T-helper 2 cell (primary cell): ENCODE measurements at regions not wholly inside any gene's neighbourhood (a gene's known extent, or its start where the extent isn't known, plus 50 kb on each side); places are given as distances from the start of the nearest gene placed in this dataset.

ENCODE experiments used
- DNase-seq, 5 experiments: peaks; one replicate each; pipeline versions ENCODE4 v3.0.0 to v3.0.0-alpha.2; 2012 to 2022

DNA sequence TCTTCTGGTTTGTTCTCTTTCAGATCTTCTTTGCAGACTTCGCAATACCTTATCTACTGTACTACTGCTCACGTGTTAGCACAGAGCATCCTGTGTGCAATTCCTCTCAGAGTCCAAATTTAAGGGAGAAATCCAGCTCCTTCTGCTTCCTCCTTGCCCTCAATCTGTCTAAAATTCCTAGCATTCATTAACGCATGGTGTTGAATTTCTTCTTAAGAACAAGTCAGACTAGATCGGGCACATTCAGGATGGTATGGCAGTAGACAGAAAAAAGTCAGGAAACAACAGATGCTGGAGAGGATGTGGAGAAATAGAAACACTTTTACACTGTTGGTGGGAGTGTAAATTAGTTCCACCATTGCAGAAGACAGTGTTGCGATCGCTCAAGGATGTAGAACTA, 206.1 kb upstream of the CDH7 start:
- no peak for DNase-seq

- DNase-seq: no peak
These were observed 222.8 kb upstream of the CDH7 start for GRCh38 chr18:65527879-65528633.

- DNase-seq: no peak
These were observed 224.7 kb upstream of the CDH7 start for GRCh38 chr18:65526099-65526498.

GRCh38 chr18:65523461-65523860, 227.4 kb upstream of the CDH7 start:
- no peak for DNase-seq

DNA sequence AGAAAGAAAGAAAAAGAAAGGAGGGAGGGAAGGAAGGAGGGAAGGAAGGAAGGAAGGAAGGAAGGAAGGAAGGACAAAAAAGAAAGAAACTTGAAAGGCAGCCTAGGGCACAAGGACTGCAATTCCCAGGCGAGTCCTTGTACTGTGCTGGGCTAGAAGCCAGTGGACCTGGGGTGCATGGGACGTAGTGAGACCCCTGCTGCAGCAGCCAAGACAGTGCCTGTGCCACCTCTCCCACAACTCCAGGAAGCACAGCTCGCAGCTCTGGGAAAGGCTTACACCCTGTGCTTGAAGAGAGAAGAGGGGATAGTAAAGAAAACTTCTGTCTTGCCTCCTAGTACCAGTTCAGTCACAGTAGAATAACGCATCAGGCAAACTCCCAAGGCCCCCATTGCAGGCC, 227.9 kb upstream of the CDH7 start:
- no peak for DNase-seq

- DNase-seq: no peak
These were observed 234.6 kb upstream of the CDH7 start for GRCh38 chr18:65516209-65516608.

DNA sequence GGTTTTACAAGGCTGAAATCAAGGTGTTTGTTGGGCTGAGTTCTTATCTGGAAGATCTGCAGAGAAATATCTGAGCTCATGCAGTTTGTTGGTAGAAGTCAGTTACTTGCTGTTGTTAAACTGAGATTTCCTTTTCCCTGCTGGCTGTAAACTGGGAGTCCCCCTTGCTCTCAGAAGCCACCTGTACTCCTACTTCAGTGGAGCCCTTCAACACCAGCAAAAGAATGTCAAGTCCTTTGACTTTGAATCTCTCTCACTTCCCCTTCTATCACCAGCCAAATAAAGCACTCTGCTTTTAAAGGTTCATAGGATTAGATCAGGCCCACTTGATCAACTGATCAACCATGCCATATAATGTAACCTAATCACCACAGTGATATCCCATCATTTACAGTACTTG, 252.2 kb upstream of the CDH7 start:
- DNase-seq: no peak

DNA sequence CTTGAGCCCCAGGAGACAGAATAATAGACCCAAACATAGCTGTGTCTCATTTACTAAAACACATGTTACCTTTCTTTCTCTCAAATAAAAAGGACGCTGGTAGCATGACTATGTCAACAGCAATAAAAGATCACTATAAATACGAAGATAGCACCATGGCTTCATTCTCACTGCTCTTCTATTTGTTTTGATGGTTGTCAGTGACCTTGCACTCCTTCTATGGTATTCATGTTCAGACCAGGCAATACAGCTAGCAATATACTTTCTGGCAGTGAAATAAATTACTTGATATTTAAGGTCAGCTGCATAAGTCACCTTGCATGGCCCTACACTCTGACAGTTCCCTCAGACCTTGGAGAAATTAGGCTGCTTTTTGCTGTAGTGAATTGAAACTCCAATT, 263.2 kb upstream of the CDH7 start:
- no peak for DNase-seq

DNA sequence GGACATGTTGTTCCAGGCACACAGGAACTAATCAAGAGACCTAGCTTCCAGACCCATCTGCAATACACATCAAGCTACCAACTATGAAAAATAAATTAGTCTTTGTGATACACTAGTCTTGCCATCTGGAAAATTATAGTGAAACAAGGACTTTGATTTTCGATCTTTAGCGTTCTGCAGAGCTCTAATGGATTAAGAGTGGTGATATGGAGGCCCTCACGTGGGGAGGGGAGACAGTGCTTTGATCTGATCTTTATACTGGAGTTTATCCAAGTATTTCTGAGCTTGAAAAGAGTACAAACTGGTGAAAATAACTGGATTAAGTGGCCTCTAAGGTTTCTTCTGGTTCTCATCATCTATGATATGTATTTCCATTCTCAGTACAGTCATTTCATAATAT, 273.4 kb upstream of the CDH7 start:
- no peak for DNase-seq

GRCh38 chr18:65468881-65469280, 281.9 kb upstream of the CDH7 start:
- no peak for DNase-seq

DNA sequence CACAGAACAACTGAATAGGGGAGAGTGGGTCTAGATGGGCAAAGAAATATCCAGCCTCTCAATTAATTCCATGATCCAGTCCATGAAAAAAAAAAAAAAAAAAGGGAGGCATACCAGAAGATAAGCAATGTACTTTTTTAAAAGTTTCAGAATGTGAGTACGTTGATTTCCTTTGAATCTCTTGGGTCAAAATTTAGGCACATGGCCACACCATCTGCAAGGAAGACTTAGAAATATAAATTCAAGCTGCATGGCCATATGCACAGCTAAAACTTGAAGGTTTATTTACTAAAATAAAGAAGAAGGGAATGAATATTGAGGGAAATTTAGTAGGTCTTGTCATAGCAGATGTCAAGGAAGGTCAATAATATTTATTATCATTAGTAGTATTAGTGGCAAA, 286.5 kb upstream of the CDH7 start:
- no peak for DNase-seq

GRCh38 chr18:65459741-65460140, 291.1 kb upstream of the CDH7 start:
- DNase-seq: no peak

- DNase-seq: no peak
These were observed 291.9 kb upstream of the CDH7 start for GRCh38 chr18:65458871-65459270.

DNA sequence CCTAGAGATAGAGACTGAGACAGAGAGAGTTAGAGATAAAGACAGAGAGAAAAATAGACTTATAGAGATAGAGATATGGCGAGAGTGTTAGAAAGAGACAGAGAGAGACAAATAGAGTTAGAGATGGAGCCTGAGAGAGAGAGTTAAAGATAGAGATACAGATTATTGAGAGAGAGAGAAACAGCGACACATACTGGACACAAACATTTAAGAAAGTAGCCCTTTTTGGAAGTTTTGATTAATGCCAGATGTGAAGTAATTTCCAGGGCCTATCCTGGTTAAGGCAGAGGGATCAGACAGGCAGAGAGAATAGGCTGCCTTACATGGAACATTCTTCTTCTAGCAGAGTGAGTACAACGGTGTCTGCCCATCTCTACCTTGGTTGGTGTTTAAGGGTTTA, 311.6 kb upstream of the CDH7 start:
- DNase-seq: no peak

DNA sequence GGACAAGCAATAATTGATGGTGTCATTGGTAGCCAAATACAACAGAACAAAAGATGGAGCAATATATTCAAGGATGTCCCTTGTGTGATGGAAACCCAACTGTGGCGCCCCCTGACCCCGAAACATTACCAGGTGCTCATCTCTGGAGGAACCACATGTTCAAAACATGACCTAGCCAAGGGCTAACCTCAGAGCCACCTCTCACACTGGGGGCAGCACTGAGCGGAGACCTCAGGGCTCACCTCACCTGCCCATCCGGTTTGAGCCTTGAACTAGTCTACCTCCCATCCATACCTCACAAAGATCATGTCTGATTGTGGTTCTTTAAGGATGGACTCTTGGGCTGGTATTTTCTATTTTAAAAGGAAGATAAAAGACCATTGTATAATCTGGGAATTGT, 314.4 kb upstream of the CDH7 start:
- DNase-seq: no peak

DNA sequence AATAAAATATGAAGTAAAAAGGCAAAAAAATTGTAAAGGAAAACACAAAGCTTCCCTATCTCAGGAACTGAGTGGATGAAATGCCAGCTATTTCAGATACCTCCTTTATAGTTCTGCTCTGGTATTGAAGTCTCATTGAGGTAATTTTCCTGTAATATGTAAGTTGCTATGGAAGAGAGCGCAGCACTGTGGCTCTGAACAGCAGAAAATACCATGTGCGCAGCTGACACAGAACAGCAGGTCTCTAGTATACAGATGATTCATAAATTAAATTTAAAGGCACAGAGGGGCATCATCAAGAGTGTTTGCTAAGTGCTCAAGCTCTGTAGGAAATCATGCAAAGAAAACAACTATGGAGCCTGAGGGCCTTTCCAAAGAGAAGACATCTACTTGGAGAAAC, 315.3 kb upstream of the CDH7 start:
- DNase-seq: no peak

- no peak for DNase-seq
These were observed 321.2 kb upstream of the CDH7 start for GRCh38 chr18:65429601-65430000.

GRCh38 chr18:65425366-65425765, 325.4 kb upstream of the CDH7 start:
- no peak for DNase-seq

DNA sequence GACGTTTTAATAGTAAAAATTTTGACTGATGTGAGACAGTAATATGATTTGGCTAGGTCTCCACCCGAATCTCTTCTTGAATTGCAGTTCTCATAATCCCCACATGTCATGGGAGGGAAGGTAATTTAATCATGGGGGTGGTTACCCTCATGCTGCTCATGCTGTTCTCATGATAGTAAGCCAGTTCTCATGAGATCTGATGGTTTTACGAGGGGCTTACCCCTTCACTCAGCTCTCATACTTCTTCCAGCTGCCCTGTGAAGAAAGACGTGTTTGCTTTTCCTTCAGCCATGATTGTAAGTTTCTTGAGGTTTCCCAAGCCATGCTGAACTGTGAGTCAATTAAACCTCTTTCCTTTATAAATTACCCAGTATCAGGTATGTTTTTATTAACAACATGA, 327.0 kb upstream of the CDH7 start:
- no peak for DNase-seq

GRCh38 chr18:65422544-65423136, 328.2 kb upstream of the CDH7 start:
- DNase-seq: no peak

- no peak for DNase-seq
These were observed 335.7 kb upstream of the CDH7 start for GRCh38 chr18:65415098-65415497.

GRCh38 chr18:65414501-65414900, 336.3 kb upstream of the CDH7 start:
- no peak for DNase-seq

DNA sequence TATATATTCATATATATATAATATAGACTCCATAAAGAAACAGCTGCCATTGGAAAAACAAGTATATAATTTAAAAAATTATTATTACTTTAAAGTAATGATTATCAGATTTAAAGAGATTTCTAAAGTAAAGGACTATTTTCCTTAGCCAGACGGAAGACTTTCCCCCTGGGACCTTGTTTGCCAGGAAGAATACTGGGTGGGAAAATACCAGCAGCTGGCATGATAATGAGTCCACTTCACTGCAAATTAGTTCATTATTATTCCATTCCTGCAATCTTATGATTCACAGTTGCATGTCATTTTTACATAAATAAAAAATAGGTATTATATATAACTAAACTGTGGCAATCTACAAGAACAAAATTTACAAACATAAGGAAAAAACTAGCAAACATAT, 339.8 kb upstream of the CDH7 start:
- no peak for DNase-seq

DNA sequence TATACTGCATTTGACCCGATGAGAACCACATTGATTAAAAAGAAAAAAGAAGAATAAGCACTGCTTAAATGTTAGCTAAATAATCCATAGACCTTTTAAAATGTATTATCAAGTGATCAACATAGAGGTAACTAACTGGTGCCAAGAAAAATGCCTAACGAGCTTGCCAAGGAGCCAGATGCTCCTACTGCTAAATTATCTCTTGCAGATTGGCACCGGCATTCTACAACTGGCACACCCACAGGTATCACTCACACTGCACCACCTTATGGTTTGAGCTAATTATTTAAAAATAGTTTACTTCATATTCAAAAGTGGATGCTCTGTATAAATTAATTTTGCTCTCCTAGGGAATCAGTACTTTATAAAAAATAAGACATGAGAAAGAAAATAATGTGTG, 341.6 kb upstream of the CDH7 start:
- no peak for DNase-seq

GRCh38 chr18:65403534-65403933, 347.3 kb upstream of the CDH7 start:
- no peak for DNase-seq
